ENCODE measurements at regions not wholly inside any gene's neighbourhood (a gene's known extent, or its start where the extent isn't known, plus 50 kb on each side); places are given as distances from the start of the nearest gene placed in this dataset.

GRCh38 chr1:164272156-164272555 is 286.8 kb upstream of the PBX1 start:
- no peaks in the 10 kb centered on the region for H3K9me1 ChIP-seq (ENCODE audit: insufficient read depth, low read length)
- no peaks in the 10 kb centered on the region for H3K9me3 ChIP-seq (ENCODE audit: control insufficient read depth, insufficient read depth, low read length)
- no peak overlapping the region for H2AK5ac ChIP-seq (ENCODE audit: low read depth, low read length)
- no peak overlapping the region for H2BK120ac ChIP-seq (ENCODE audit: low read depth, low read length)
- no peak overlapping the region for H3K14ac ChIP-seq (replicated peaks; ENCODE audit: low read depth, low read length)
- H4K8ac ChIP-seq (ENCODE audit: low read depth in 2 of 2, low read length in 2 of 2) = no peak overlapping the region
- H2BK20ac ChIP-seq (ENCODE audit: low read depth, low read length) = no peak overlapping the region
- H3K4ac ChIP-seq (ENCODE audit: low read depth, low read length) = no peak overlapping the region
- no peak overlapping the region for H3K9ac ChIP-seq (ENCODE audit: low read depth, low read length)
- no peaks in the 10 kb centered on the region for H3K79me1 ChIP-seq (ENCODE audit: low read depth in 1 of 2, low read length in 2 of 2)
- H4K5ac ChIP-seq (ENCODE audit: low read depth, low read length) = no peak overlapping the region
- H3K18ac ChIP-seq (ENCODE audit: low read depth, low read length) = no peak overlapping the region
- TF ChIP-seq MAZ (IDR thresholded peaks at IDR 0.05; ENCODE audit: borderline replicate concordance, low read depth, low read length) = no peak
- no peak for TF ChIP-seq USF2 (IDR thresholded peaks at IDR 0.05; ENCODE audit: low read depth, low read length)
- TF ChIP-seq MXI1 (IDR thresholded peaks at IDR 0.05; ENCODE audit: borderline replicate concordance, low read depth, low read length) = no peak
- no peak for TF ChIP-seq NFE2L2 (IDR thresholded peaks at IDR 0.05; ENCODE audit: low read depth, low read length)
- no peak for TF ChIP-seq ELK1 (IDR thresholded peaks at IDR 0.05; ENCODE audit: borderline replicate concordance, low read depth, low read length)
- no peak for TF ChIP-seq CHD1 (IDR thresholded peaks at IDR 0.05; ENCODE audit: low read depth, low read length)
- no peak for TF ChIP-seq RCOR1 (IDR thresholded peaks at IDR 0.05; ENCODE audit: insufficient replicate concordance, low read length)
- TF ChIP-seq BHLHE40 (IDR thresholded peaks at IDR 0.05; ENCODE audit: low read depth, low read length) = no peak
- TF ChIP-seq RFX5 (IDR thresholded peaks at IDR 0.05; ENCODE audit: low read depth, low read length) = no peak
- no peak for TF ChIP-seq CTCF (conservative IDR thresholded peaks at IDR 0.05; ENCODE audit: low read depth, low read length)
- TF ChIP-seq POLR2A (IDR thresholded peaks at IDR 0.05; ENCODE audit: low read depth, low read length) = no peak
- TF ChIP-seq MAFK (IDR thresholded peaks at IDR 0.05; ENCODE audit: low read depth, low read length) = no peak
- TF ChIP-seq SMC3 (IDR thresholded peaks at IDR 0.05; ENCODE audit: low read depth, low read length) = no peak
- no peak for TF ChIP-seq CEBPB (IDR thresholded peaks at IDR 0.05; ENCODE audit: low read depth, low read length)
- no peak for TF ChIP-seq FOS (IDR thresholded peaks at IDR 0.05; ENCODE audit: low read depth, low read length)
- TF ChIP-seq RAD21 (IDR thresholded peaks at IDR 0.05; ENCODE audit: low read length) = no peak
- intact Hi-C loops (cut with micrococcal nuclease) (no loop called here), dilution Hi-C loops (cut with HindIII; ENCODE audit: low sequenced_read_pairs, unreplicated experiment) (no loop called here), in situ Hi-C loops (cut with MboI; ENCODE audit: low sequenced_read_pairs) (no loop called here)
- H3K4me1 ChIP-seq (ENCODE audit: control insufficient read depth, insufficient read depth, low read length) = no peaks in the 10 kb centered on the region
- H2BK5ac ChIP-seq (ENCODE audit: low read depth, low read length, poor library complexity, severe bottlenecking) = no peak overlapping the region
- H3K23ac ChIP-seq (ENCODE audit: low read depth, low read length) = no peak overlapping the region
- no peak overlapping the region for H2BK15ac ChIP-seq (ENCODE audit: low read depth, low read length)
- no peak overlapping the region for H4K91ac ChIP-seq (ENCODE audit: insufficient read depth, low read depth, low read length)
- no peak overlapping the region for H3K4me2 ChIP-seq (ENCODE audit: low read depth, low read length)
- CTCF ChIA-PET = no interaction called here
- H3K56ac ChIP-seq (ENCODE audit: extremely low read depth, insufficient read depth, low read length) = no peak overlapping the region
- H2AK9ac ChIP-seq (replicated peaks; ENCODE audit: low read depth, low read length, poor library complexity) = no peak overlapping the region
- ATAC-seq (ENCODE audit: low read depth) = no peak
- no peaks in the 10 kb centered on the region for H3K36me3 ChIP-seq (ENCODE audit: control insufficient read depth, insufficient read depth, low read length)
- no peaks in the 10 kb centered on the region for H4K20me1 ChIP-seq (ENCODE audit: insufficient read depth, low read length)
- no peak for DNase-seq
- no peak overlapping the region for H3K4me3 ChIP-seq (ENCODE audit: insufficient read depth, low read depth, low read length)
- POLR2A ChIA-PET (ENCODE audit: unreplicated experiment) = no interaction called here
- no peaks in the 10 kb centered on the region for H3K27me3 ChIP-seq (ENCODE audit: control insufficient read depth, insufficient read depth, low read length)
- no peak overlapping the region for H2AFZ ChIP-seq (replicated peaks; ENCODE audit: low read length, poor library complexity)
- BruUV-seq (replicated peaks) = no TSS peak
- H3K27ac ChIP-seq (ENCODE audit: insufficient read depth, low read length) = no peak overlapping the region

All from IMR-90 (cell line).